Stimulated activated CD4-positive, alpha-beta T cell treated with anti-CD3 and anti-CD28 coated beads, Interleukin-4, amount 100 ng/mL, for 48 hours (primary cell): ENCODE measurements at regions not wholly inside any gene's neighbourhood (a gene's known extent, or its start where the extent isn't known, plus 50 kb on each side); places are given as distances from the start of the nearest gene placed in this dataset.

Source experiments
- DNase-seq, 2 donors: peaks; one replicate each; pipeline ENCODE4 v3.0.0-alpha.2; 2020; ENCODE audit warnings: low read depth in 2 of 2

GRCh38 chr20:57809149-57809548 lies 99.3 kb upstream of the PMEPA1 start:
- DNase-seq = no peak

GRCh38 chr20:57808264-57809070 lies 98.7 kb upstream of the PMEPA1 start:
- DNase-seq = no peak

GRCh38 chr20:57807401-57808263 lies 97.8 kb upstream of the PMEPA1 start:
- no peak for DNase-seq

GRCh38 chr20:57806975-57807374 lies 97.2 kb upstream of the PMEPA1 start:
- DNase-seq = no peak

- no peak for DNase-seq
Measured at GRCh38 chr20:57806476-57806875, 96.7 kb upstream of the PMEPA1 start.

- DNase-seq = no peak
Measured at GRCh38 chr20:57805747-57806146, 95.9 kb upstream of the PMEPA1 start.

GRCh38 chr20:57804470-57805250 lies 94.8 kb upstream of the PMEPA1 start:
- no peak for DNase-seq

- DNase-seq = no peak
Measured at GRCh38 chr20:57803508-57804005, 93.7 kb upstream of the PMEPA1 start.

- DNase-seq = no peak
Measured at GRCh38 chr20:57802765-57803507, 93.1 kb upstream of the PMEPA1 start.

GRCh38 chr20:57801581-57801980 lies 91.8 kb upstream of the PMEPA1 start:
- DNase-seq = no peak

- no peak for DNase-seq
Measured at GRCh38 chr20:57800791-57801430, 91.1 kb upstream of the PMEPA1 start.

GRCh38 chr20:57797401-57797800 lies 87.6 kb upstream of the PMEPA1 start:
- DNase-seq = no peak

- DNase-seq = no peak
Measured at GRCh38 chr20:57795977-57796560, 86.3 kb upstream of the PMEPA1 start.

- no peak for DNase-seq
Measured at GRCh38 chr20:57795342-57795697, 85.5 kb upstream of the PMEPA1 start.

- DNase-seq = no peak
Measured at GRCh38 chr20:57794600-57795341, 85.0 kb upstream of the PMEPA1 start.

- no peak for DNase-seq
Measured at GRCh38 chr20:57794036-57794435, 84.2 kb upstream of the PMEPA1 start.

- DNase-seq = no peak
Measured at GRCh38 chr20:57793421-57793820, 83.6 kb upstream of the PMEPA1 start.

GRCh38 chr20:57792386-57793080 lies 82.7 kb upstream of the PMEPA1 start:
- no peak for DNase-seq

- no peak for DNase-seq
Measured at GRCh38 chr20:57791966-57792365, 82.2 kb upstream of the PMEPA1 start.
